Brain microvascular endothelial cell (primary cell): ENCODE measurements at regions not wholly inside any gene's neighbourhood (a gene's known extent, or its start where the extent isn't known, plus 50 kb on each side); places are given as distances from the start of the nearest gene placed in this dataset.

ENCODE experiments used
- DNase-seq: peaks from one replicate; pipeline ENCODE4 v3.0.0-alpha.2; 2020
- H3K27ac ChIP-seq: fragments of 250-450 bp; sonication (Bioruptor Pico); 2 replicates; pipeline ENCODE4 v1.5.1; 2020; ENCODE audit warnings: mild to moderate bottlenecking, moderate library complexity
- H3K27me3 ChIP-seq: fragments of 250-450 bp; sonication (Bioruptor Pico); replicated peaks from 2 replicates; pipeline ENCODE4 v1.5.1; 2020; ENCODE audit warnings: mild to moderate bottlenecking
- H3K36me3 ChIP-seq: fragments of 250-450 bp; sonication (Bioruptor Pico); replicated peaks from 2 replicates; pipeline ENCODE4 v1.5.1; 2020; ENCODE audit warnings: mild to moderate bottlenecking
- H3K4me3 ChIP-seq: 2 replicates; pipeline ENCODE4 v1.5.1; 2011; ENCODE audit warnings: low read depth, mild to moderate bottlenecking, control low read depth, low read length, moderate library complexity
- in situ Hi-C: cut with HindIII; loops from 2 replicates; pipeline ENCODE4 v1.10.0; 2017; ENCODE audit warnings: low sequenced_read_pairs, low pct_ligation_motif_present
- TF ChIP-seq, protein P1 (sequence below): IDR thresholded peaks from 2 replicates; pipeline ENCODE4 v1.5.1; 2011; ENCODE audit warnings: low read depth, mild to moderate bottlenecking, moderate library complexity, low read length, control low read depth, inconsistent platforms; ENCODE audit errors: missing control alignments

GRCh38 chr17:83173914-83174361 is 94.5 kb downstream of the METRNL start:
- no peaks in the 10 kb centered on the region for H3K27me3 ChIP-seq
- no peaks in the 10 kb centered on the region for H3K36me3 ChIP-seq
- H3K27ac ChIP-seq: no peak overlapping the region
- in situ Hi-C loops: no loop called here
- H3K4me3 ChIP-seq: no peak overlapping the region
- TF ChIP-seq, protein P1, sequence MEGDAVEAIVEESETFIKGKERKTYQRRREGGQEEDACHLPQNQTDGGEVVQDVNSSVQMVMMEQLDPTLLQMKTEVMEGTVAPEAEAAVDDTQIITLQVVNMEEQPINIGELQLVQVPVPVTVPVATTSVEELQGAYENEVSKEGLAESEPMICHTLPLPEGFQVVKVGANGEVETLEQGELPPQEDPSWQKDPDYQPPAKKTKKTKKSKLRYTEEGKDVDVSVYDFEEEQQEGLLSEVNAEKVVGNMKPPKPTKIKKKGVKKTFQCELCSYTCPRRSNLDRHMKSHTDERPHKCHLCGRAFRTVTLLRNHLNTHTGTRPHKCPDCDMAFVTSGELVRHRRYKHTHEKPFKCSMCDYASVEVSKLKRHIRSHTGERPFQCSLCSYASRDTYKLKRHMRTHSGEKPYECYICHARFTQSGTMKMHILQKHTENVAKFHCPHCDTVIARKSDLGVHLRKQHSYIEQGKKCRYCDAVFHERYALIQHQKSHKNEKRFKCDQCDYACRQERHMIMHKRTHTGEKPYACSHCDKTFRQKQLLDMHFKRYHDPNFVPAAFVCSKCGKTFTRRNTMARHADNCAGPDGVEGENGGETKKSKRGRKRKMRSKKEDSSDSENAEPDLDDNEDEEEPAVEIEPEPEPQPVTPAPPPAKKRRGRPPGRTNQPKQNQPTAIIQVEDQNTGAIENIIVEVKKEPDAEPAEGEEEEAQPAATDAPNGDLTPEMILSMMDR: no peak
- DNase-seq: no peak

GRCh38 chr17:83174362-83175118 is 95.1 kb downstream of the METRNL start:
- Histone ChIP-seq H3K36me3 (no peaks in the 10 kb centered on the region), H3K27me3 (no peaks in the 10 kb centered on the region), H3K27ac (no peak overlapping the region), H3K4me3 (no peak overlapping the region)
- no peak for DNase-seq
- in situ Hi-C loops: no loop called here
- TF ChIP-seq, protein P1: peak; percentile 9

DNA sequence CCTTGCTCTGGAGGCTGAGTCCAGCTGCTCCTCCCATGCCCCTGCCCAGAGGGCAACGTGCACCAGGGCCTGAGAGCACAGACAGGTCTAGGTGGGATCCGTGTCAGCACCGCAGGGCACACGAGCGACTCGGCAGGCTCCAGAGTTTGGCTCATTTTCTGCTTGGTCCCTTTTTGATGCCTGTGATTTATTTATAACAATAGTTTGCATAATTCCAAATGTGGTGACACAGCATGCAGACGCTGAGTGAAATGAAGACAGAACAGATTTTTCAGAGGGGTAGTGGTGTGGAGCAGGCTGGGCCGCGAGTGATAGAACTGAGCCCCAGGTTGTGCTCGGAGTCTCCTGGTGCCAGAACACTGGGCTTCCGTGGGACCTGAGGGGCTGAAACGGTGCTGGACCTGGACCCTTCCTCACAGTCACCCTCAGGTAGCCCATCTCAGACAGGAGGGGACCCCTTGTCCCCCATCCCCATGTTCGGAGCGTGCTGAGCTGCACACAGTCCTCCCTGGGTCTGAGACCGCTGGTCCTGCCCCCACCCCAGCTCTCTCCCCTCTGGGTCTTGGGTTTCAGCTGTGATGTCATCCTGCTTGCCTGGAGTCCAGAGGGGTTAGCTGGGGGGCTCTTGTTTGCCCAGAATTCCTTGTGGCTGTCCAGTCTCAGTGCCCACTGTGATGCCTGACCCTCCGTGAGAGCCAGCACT is 95.9 kb downstream of the METRNL start:
- DNase-seq: no peak
- H3K27me3 ChIP-seq: no peaks in the 10 kb centered on the region
- no peak overlapping the region for H3K27ac ChIP-seq
- no peak overlapping the region for H3K4me3 ChIP-seq
- in situ Hi-C loops: no loop called here
- TF ChIP-seq, protein P1: no peak
- H3K36me3 ChIP-seq: no peaks in the 10 kb centered on the region

DNA sequence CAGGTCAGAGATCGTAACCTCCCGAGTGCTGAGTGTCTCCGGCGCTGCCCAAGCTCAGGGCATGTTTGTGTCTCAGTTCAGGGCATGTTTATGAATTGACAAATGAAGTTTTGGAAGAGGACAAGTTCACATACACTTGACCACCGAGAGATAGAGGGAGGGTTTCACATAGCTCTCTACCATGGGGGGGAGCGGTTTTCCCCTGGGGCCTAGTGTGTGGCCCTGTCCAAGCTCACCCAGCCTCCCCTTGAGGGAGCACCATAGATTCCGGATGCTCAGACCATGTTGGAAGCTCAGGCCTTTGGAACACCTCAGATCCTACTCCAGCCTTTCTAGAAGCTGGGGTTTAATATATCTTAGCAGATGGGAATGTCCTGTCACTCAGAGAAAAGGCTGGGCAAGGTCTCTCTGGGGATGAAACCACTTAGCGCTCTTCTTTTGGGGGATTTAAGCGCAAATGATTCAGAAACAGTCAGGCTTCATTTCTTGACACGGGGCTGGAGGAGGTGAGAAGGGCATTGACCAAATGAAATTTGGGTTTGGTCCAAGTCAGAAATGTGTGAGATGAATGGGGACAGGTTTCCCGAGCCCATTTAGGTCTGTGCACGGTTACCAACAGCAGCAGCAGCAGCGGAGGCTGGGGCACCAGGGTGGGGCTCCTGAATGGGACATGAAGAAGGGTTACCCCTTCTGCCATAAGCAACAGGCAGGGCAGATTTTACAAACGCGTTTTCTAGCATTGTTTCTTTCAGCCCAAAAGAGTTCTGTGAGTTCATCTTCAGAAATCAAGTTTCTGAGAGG is 96.6 kb downstream of the METRNL start:
- in situ Hi-C loops: no loop called here
- Histone ChIP-seq H3K27me3 (no peaks in the 10 kb centered on the region), H3K4me3 (no peak overlapping the region), H3K27ac (no peak overlapping the region), H3K36me3 (no peaks in the 10 kb centered on the region)
- DNase-seq: no peak
- TF ChIP-seq, protein P1: no peak

GRCh38 chr17:83176623-83177583 is 97.5 kb downstream of the METRNL start:
- Histone ChIP-seq H3K4me3 (no peak overlapping the region), H3K27me3 (no peaks in the 10 kb centered on the region), H3K36me3 (no peaks in the 10 kb centered on the region), H3K27ac (no peak overlapping the region)
- no peak for DNase-seq
- TF ChIP-seq, protein P1: no peak
- in situ Hi-C loops: no loop called here
